Neutrophil (primary cell): ENCODE measurements at regions not wholly inside any gene's neighbourhood (a gene's known extent, or its start where the extent isn't known, plus 50 kb on each side); places are given as distances from the start of the nearest gene placed in this dataset.

ENCODE experiments used
- H3K27ac ChIP-seq: fragments of 200-600 bp; sonication (generic); 2 replicates; pipeline ENCODE4 v1.5.1; 2016; ENCODE audit warnings: mild to moderate bottlenecking, moderate library complexity
- H3K27me3 ChIP-seq: fragments of 200-600 bp; sonication (generic); 2 replicates; pipeline ENCODE4 v1.6.0; 2016; ENCODE audit warnings: mild to moderate bottlenecking
- H3K36me3 ChIP-seq: fragments of 200-600 bp; sonication (generic); 2 replicates; pipeline ENCODE4 v1.5.1; 2017
- H3K4me1 ChIP-seq, 2 experiments: fragments of 200-600 bp in 1 of 2; sonication (generic) in 1 of 2; 1 replicate in 1 of 2; 2 replicates in 1 of 2; pipeline versions ENCODE4 v1.5.1 to v1.6.1; 2013 to 2016; ENCODE audit warnings: low read depth in 1 of 2, low read length in 1 of 2, mild to moderate bottlenecking in 1 of 2, moderate library complexity in 1 of 2; ENCODE audit not compliant: control insufficient read depth in 1 of 2, insufficient read depth in 1 of 2
- H3K4me3 ChIP-seq, 2 experiments: fragments of 200-600 bp in 1 of 2; sonication (generic) in 1 of 2; 1 replicate in 1 of 2; 2 replicates in 1 of 2; pipeline ENCODE4 v1.5.1; 2013 to 2016; ENCODE audit warnings: low read depth in 1 of 2, low read length in 1 of 2, mild to moderate bottlenecking in 1 of 2, moderate library complexity in 1 of 2
- H3K9me3 ChIP-seq: fragments of 200-600 bp; sonication (generic); 2 replicates; pipeline ENCODE4 v1.5.1; 2016
- TF ChIP-seq, protein P1 (sequence below): fragments of 200-600 bp; sonication (generic); IDR thresholded peaks from 2 replicates; pipeline ENCODE4 v1.5.1; 2016; ENCODE audit warnings: antibody characterized with exemption

DNA sequence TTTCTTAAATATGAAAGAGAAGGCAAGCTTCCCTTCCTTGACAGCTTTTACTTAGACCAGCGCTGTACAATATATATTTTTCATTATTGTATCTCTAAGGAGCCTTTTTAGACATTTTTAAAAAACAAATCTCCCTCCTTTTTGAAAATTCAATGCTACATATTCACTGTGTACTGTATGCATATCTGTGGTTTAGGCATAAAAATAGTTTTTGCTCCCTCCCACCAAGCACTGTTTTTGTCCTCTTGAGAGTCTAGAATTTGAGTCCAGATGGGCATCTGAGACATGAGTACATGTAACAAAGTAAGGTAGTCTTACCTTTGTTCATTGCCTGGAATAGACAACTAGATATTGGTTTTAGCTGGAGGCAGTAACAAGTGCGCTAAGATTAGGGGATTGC, 488.5 kb upstream of the RUNX1 start:
- Histone ChIP-seq H3K27me3 (no peaks in the 10 kb centered on the region), H3K4me3 (no peak overlapping the region), H3K9me3 (no peaks in the 10 kb centered on the region), H3K4me1 (no peaks in the 10 kb centered on the region), H3K36me3 (no peaks in the 10 kb centered on the region), H3K27ac (no peak overlapping the region)
- TF ChIP-seq, protein P1, sequence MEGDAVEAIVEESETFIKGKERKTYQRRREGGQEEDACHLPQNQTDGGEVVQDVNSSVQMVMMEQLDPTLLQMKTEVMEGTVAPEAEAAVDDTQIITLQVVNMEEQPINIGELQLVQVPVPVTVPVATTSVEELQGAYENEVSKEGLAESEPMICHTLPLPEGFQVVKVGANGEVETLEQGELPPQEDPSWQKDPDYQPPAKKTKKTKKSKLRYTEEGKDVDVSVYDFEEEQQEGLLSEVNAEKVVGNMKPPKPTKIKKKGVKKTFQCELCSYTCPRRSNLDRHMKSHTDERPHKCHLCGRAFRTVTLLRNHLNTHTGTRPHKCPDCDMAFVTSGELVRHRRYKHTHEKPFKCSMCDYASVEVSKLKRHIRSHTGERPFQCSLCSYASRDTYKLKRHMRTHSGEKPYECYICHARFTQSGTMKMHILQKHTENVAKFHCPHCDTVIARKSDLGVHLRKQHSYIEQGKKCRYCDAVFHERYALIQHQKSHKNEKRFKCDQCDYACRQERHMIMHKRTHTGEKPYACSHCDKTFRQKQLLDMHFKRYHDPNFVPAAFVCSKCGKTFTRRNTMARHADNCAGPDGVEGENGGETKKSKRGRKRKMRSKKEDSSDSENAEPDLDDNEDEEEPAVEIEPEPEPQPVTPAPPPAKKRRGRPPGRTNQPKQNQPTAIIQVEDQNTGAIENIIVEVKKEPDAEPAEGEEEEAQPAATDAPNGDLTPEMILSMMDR, result no peak

DNA sequence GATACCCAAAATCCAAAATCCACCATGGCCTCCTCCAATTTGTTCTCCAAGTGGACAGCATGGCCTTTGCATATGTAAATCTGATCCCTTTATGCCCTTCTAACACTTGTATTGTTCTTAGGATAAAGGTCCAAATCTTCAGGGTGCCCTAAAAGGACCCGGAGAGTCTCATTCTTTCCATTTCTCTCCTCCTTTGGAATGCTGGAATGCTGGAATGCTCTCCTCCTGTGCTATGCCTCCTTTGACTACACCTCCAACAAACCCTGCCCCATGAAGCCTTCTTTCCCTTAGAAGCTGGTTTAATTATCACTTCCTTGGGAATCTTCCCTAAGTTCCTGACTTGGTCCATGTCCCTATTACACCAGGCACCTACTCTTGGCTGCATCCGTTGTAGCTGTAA, 484.8 kb upstream of the RUNX1 start:
- Histone ChIP-seq H3K4me3 (no peak overlapping the region), H3K9me3 (no peaks in the 10 kb centered on the region), H3K4me1 (peaks cover 27 to 28% of the 10 kb centered on the region in 2 experiments), H3K36me3 (no peaks in the 10 kb centered on the region), H3K27ac (no peak overlapping the region), H3K27me3 (no peaks in the 10 kb centered on the region)
- TF ChIP-seq, protein P1, result no peak

DNA sequence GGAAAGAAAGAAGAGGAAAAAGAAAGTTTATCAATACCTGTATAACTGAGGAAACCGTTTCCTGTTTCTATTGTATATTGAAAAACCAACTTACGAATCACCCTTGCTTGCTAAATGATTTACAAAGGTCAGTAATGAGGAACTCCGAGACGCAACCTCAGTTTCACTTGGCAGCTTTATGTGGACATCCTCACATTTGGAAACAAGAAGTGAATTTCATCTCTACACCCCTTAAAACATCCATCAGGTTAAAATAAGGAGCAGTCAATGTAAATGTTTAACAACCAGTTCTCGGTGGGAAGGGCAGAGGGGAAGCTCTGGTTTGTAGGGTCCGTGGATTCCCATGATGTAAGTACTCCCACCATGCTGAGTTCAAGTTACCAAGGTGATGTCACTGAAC, 481.7 kb upstream of the RUNX1 start:
- H3K36me3 ChIP-seq, result no peaks in the 10 kb centered on the region
- H3K27ac ChIP-seq, result peak overlapping the region; percentile 89
- TF ChIP-seq, protein P1, result no peak
- no peaks in the 10 kb centered on the region for H3K27me3 ChIP-seq
- peaks cover 42 to 47% of the 10 kb centered on the region in 2 experiments for H3K4me1 ChIP-seq
- H3K4me3 ChIP-seq, result peak overlapping the region in 1 of 2 experiments; percentile 26
- no peaks in the 10 kb centered on the region for H3K9me3 ChIP-seq

DNA sequence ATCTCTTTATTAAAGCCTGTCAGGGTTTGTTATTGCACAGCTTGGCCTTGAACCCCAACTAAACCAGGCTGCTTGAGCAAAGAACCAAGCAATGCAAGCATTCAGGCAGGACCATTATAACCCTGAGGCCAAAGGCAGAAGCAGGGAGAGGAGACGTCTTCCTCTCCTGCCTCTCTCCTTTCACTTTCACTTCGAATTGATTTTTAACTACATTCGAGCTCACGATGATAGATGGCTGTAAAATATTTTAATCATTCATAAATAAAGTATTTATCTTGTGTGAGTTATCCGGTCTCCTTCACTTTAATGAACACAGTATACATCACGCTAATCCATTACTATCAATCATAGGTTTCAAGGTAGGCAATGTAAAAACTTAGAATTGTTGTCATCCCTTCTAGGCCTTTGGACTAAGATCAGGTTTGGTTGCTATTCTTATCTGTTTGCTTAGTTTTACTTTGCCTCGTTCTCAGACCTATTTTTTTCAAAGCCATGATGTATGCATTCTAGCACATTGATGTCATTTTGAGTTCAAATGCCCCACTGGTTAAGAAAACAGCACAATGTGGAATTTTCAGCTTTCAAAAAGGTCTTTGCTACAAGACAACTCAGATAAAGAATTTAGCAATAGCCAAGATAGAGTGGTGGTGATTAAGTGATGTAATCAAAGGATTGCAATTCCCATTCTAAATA, 480.2 kb upstream of the RUNX1 start:
- Histone ChIP-seq H3K27ac (peak overlapping the region; percentile 89), H3K4me1 (peaks cover 42 to 54% of the 10 kb centered on the region in 2 experiments), H3K27me3 (no peaks in the 10 kb centered on the region), H3K4me3 (peak overlapping the region; percentile 54 to 59), H3K9me3 (no peaks in the 10 kb centered on the region), H3K36me3 (no peaks in the 10 kb centered on the region)
- TF ChIP-seq, protein P1, result no peak

DNA sequence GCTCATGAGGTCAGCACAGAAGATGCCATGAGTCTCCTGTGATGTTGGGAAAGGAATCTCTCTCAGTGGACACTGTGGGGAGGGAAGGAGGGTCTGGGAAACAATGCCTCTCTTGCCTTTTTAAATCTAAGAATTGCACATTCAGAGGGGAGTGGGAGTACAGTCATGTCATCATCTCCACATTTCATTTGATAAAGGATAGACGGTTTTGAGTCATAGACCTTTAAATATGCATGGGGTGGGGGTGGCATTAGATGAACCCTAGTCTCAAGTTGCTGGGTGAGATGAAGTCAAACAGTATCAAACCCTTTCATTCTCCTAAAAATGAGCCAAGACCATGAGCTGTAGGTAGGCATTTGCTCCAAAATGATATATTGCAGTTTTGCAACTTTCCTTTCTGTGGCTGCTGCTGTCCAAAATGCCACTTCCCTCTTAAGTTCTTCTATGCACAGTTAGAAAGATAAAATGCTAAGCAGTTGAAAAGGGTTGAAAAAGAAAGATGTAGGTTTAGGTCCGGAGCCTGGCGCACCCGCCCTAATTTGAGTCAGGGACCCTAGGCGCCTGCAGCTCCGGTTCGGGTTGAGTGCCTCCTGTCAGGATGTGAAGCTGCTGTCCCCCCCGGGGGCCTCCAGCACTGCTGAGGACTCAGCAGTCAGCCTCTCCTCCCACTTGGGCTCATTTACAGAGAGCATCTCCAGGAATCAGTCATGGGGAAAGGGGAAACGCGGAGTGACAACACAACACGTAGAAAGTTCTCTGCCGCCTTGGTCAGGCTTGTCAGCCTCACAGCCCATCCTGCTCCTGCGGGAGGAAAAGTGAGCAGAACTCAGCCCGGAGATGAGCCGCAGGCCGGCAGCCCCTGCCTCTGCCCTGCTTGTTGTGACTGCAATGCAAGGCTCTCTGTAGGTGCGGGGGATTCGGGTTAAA, 479.3 kb upstream of the RUNX1 start:
- Histone ChIP-seq H3K36me3 (no peaks in the 10 kb centered on the region), H3K9me3 (no peaks in the 10 kb centered on the region), H3K27me3 (no peaks in the 10 kb centered on the region), H3K4me1 (peaks cover 42 to 54% of the 10 kb centered on the region in 2 experiments), H3K27ac (peak overlapping the region; percentile 89), H3K4me3 (peak overlapping the region; percentile 54 to 59)
- TF ChIP-seq, protein P1, result no peak
